A549 (cell line): ENCODE measurements at regions not wholly inside any gene's neighbourhood (a gene's known extent, or its start where the extent isn't known, plus 50 kb on each side); places are given as distances from the start of the nearest gene placed in this dataset.

Experiments used
- EP300 ChIP-seq, 2 experiments: fragments of >200 bp; sonication (Bioruptor Twin); formaldehyde crosslinking; IDR thresholded peaks; 2 replicates in 1 of 2; 3 replicates in 1 of 2; pipeline ENCODE4 v1.6.1; 2016 to 2017
- KDM5A ChIP-seq: fragments of 200-600 bp; sonication (generic); IDR thresholded peaks from 2 replicates; pipeline ENCODE4 v1.6.1; 2016; ENCODE audit warnings: antibody characterized with exemption, mild to moderate bottlenecking
- MAZ ChIP-seq: fragments of 150-350 bp; IDR thresholded peaks from 2 replicates; pipeline ENCODE4 v1.6.1; 2014; ENCODE audit warnings: antibody characterized with exemption, low read depth, low read length, borderline replicate concordance
- POLR2AphosphoS2 ChIP-seq: conservative IDR thresholded peaks from 2 replicates; pipeline ENCODE4 v1.6.1; 2012; ENCODE audit warnings: low read length, improper control_type of control experiment, inconsistent platforms
- RAD21 ChIP-seq, 2 experiments: fragments of >200 bp in 1 of 2; sonication (Bioruptor Twin) in 1 of 2; formaldehyde crosslinking in 1 of 2; IDR thresholded peaks in 1 of 2; conservative IDR thresholded peaks in 1 of 2; 2 replicates in 1 of 2; 3 replicates in 1 of 2; pipeline ENCODE4 v1.6.1; 2012 to 2018; ENCODE audit warnings: inconsistent platforms in 1 of 2

DNA sequence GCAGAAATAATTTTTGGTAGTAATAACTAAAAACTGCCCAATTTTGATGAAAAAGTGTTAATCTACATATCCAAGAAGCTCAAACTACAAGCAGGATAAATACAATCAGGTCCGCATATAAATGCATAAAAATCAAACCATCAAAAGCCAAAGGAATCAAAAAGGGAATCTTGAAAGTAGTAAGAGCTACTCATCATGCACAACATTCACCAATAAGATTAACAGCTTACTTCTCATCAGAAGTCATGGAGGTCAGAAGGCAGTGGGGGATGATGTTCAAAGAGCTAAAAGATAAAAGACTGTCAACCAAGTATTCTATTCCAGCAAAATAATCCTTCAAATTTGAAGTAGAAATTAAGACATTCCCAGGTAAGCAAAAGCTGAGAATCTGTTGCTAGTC, 76.4 kb downstream of the CRPPA start:
- TF ChIP-seq MAZ, result no peak
- TF ChIP-seq KDM5A, result no peak
- TF ChIP-seq RAD21 (conservative IDR thresholded peaks at IDR 0.05 in 1 of 2, IDR thresholded peaks at IDR 0.05 in 1 of 2), result no peak
- no peak for TF ChIP-seq POLR2AphosphoS2
- no peak for TF ChIP-seq EP300 (IDR thresholded peaks at IDR 0.05)
